D341Med (cell line): ENCODE measurements at regions not wholly inside any gene's neighbourhood (a gene's known extent, or its start where the extent isn't known, plus 50 kb on each side); places are given as distances from the start of the nearest gene placed in this dataset.

Experiments used
- DNase-seq: peaks from one replicate; pipeline ENCODE4 v3.0.0; 2012; ENCODE audit warnings: low spot score

DNA sequence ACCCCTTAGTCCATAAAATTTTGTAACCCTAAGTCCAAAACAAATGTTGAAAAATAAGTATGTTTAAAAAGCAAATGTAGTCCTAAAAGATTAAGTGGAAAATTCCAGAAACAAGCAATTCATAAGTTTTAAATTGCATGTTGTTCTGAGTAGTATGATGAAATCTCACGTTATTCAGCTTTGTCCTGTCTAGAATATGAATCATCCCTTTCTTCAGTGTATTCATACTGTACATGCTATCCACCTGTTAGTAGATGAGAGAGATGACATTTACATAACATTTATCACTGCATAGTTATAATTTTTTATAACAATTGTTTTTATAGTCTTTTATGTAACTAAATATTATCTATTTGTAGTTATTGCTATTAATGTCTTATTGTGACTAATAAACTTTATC is 622.3 kb upstream of the CHORDC1 start:
- DNase-seq, result no peak

- DNase-seq, result no peak
Observed at GRCh38 chr11:90844041-90844440, 621.2 kb upstream of the CHORDC1 start.

- DNase-seq, result no peak
Observed at GRCh38 chr11:90842681-90843080, 619.8 kb upstream of the CHORDC1 start.

DNA sequence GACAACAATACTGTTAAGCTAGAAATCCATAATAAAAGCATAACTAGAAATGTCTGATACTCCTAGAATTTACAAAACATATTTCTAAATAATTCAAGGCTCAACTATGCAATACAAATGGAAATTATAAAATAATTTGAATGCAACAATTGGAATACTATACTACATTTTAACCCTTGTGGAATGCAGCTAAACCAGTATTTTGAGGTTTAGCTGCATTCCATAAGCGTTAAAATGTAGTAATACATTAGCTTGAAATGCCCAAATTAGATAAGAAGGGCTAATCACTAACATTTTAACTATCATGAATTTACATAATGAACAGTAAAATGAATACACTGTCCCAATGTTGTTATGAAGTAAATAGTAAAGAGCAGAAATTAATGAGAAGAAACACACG is 617.2 kb upstream of the CHORDC1 start:
- no peak for DNase-seq

DNA sequence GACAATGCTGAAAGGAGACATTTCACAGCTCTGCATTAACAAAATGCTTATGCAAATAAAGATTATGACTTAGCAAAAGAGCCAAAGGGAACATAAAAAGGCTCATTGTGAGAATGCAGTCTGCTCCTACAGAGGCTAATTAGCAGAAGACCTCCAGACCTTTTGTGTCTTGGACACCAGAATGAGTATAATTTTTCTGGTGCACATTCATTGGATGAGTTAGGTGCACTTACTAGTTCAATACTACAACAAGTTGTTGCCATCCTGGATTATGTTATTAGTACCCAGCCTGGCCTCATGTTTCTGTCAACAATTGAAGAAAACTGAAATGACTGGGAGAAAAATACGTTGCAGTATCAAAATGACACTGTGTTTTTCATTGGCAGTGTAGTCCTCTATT is 613.2 kb upstream of the CHORDC1 start:
- no peak for DNase-seq

DNA sequence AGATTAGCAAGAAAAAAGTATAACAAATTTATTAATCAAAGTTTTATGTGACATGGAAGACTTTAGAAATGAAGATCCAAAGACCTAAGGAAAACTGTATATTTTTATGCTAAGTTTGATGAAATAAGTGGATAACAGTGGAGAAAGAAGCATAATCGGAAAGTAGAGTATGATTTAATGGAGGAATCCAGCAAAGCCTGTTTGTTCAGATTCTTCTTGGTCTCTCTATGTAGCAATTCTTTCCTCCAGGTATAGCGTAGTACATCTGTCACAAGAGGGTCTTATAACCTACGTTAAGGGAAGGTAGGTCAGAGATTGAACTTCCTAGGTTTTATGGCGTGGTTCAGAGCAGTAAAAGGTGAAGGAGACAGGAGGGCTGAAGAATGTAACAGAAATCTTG is 600.6 kb upstream of the CHORDC1 start:
- DNase-seq, result no peak

GRCh38 chr11:90822996-90823395 is 600.1 kb upstream of the CHORDC1 start:
- no peak for DNase-seq

- DNase-seq, result no peak
Observed at GRCh38 chr11:90818196-90818745, 595.4 kb upstream of the CHORDC1 start.

- no peak for DNase-seq
Observed at GRCh38 chr11:90809581-90809980, 586.7 kb upstream of the CHORDC1 start.

DNA sequence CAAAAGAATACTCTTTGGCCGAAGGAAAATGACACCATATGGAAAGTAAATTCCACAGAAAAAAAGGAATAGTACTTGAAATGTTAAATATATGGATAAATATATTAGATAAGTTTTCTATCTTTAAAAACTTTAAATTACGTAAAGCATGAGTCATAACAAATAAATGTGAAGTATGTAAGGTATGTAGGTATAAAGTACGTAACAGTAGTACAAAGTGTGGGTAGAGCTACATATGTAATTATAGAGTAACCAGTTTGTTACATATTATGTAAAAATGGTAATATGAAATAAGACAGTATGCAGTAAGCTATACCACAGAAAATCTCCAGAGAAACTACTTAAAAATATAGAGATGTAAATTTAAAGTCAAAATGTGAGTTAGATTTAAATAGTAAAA is 582.3 kb upstream of the CHORDC1 start:
- DNase-seq, result no peak

DNA sequence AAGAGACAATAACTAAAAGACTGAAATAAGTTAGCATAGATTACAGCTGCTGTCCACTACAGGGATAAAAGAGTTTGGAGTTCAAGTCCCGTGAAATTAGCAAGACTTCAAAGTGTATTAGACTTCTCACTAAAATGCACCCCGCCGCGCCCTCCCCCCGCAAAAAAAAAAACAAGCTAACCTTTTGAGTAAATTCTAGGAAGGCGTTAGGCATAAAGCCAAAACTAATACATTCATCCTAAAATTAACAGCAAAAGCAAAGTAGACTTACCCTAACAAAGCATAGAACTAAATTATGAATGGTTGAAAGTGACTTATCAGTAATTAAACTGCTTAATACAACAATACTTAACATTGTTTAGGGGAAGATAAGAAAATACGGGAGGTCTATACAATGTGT is 581.0 kb upstream of the CHORDC1 start:
- DNase-seq, result no peak

DNA sequence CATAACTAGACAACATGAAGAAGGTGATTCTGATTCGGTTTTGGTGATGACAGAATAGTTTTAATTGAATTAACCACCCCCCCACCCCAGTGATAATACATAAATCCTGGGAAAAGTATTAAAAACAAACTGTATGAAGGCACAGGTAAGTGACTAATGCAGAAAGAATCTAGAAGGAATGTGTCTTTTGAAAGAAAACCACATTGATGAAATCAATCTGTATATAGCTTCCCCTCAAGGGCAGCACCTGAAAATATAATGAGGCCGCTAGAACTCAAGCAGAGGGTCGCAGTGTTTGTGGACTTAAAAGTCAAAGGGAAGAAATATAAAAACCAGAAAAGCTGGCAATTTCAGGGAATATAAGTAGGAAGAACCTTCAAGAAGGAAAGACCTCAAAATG is 580.5 kb upstream of the CHORDC1 start:
- no peak for DNase-seq

- DNase-seq, result no peak
Observed at GRCh38 chr11:90798769-90799168, 575.9 kb upstream of the CHORDC1 start.

GRCh38 chr11:90795746-90796145 is 572.9 kb upstream of the CHORDC1 start:
- no peak for DNase-seq

- no peak for DNase-seq
Observed at GRCh38 chr11:90788961-90789360, 566.1 kb upstream of the CHORDC1 start.

DNA sequence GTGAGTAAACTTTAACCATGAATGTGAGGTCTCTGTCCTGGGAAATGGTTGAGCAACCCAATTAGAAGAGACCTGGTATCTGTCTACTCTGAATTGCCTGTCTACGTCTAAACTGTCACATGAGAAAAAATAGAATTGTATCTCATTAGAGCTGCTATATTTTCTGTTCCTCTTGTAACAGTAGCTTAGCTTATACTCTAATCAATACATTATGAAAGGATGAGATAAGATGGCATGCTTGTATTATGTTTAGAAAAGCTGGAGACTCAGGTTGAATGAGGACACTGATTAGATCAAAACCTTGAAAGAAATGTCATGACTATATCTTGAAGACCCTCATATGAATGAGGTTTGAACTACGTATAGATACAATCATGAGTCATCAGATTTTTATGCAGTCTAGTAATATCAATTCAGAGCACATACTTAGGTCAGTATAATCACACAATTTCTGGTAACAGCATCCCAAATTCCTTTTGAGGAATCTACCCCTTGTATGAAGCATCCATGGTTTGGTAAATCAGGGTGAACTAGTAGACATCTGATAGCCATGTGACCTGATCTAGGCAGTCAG is 561.5 kb upstream of the CHORDC1 start:
- DNase-seq, result no peak

DNA sequence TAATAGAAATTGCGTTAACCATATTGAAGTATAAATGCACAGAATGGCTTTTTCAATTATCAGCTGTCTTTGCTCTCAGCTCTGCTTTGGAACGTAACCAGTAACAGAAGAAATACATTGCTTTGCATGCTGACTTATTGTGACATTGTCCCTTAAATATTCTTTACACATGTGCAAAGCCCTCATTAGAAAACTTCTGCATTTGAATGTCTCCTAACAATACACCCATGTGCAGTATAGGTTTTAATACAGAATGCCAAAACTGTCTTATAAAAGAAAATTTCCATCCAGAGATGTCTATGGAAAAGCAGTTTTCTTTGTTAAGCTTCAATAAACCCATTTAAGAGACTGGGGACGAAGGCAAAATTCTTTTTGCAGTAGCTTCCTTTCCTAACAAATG is 560.3 kb upstream of the CHORDC1 start:
- no peak for DNase-seq

DNA sequence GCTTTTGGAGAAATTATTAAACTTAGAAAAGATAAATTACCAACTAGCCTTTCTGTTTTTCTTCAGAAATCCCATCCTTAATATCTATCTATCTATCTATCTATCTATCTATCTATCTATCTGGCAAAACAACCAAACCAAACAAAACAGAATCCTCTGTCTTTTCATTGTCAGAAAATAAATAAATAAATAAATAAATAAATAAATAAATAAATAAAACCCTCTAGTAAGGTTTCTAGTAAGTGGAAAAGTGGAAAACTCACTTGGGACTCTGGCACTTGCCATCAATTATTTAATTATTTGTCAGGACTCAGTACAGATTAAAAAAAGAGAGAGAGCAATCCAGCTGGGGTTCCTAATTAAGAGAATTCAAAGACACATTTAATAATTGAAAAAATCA is 556.2 kb upstream of the CHORDC1 start:
- no peak for DNase-seq

DNA sequence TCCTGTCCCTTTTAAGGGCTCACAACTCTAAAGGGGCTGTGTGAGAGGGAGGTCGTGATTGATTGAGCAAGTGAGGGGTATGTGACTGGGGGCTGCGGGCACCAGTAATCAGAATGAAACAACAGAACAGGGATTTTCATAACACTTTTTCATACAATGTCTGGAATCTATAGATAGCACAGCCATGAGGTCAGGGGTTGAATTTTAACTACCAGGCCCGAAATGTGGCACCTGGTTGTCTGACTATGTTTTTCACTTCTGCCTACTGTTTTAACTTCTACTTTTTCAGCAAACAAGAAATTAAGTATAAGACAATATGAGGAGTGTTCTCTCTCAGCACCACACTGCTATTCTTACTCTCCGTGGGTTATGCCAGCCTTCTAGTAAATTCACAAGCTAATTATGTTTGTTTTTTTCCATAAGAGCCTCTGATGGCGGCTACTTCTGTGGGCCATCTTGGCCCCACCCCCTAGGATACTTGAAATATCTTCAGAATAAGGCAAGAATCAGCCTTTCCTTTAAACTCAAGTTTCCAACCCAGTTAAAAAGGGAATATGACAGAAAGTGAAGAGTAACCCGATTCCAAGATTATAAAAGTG is 552.8 kb upstream of the CHORDC1 start:
- DNase-seq, result no peak

DNA sequence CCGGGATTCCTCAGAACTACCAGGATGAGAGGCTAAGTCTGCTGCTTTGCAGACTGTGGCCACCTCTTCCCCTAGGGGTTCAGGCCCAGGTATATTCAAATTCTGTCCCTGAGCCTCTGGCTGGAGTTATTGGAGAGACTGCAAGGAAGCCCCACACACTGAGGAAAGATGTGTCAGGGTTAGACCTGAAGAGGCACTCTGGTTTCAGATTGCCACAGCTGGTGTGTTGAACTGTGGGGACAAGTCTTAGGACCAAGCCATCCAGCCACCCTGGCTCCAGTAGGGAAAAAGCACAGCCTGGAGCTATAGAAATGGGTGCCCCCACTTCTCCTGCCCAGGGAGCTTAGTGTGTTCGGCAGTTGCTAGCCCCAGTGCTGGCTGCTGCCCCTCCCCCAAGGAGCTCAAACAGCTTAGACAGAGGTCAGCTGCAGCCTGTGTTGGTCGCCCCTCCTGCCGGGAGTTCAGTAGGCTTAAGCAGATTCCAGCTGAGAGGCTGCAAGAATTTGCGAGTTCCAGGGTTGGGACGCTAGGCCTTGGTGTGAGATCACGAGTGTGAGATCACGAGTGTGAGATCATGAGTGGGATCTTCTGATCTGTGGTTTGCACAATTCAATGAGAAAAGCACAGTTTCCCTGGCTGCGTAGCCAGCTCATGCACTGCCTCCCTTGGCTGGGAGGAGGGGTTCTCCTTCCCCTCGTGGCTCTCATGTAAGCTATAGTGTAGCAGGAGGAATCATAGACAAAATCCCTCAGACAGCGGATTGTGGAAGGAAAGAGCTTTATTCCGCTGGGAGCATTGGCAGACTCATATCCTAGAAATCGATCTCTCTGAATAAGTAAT is 552.1 kb upstream of the CHORDC1 start:
- no peak for DNase-seq

- no peak for DNase-seq
Observed at GRCh38 chr11:90770007-90770406, 547.2 kb upstream of the CHORDC1 start.

DNA sequence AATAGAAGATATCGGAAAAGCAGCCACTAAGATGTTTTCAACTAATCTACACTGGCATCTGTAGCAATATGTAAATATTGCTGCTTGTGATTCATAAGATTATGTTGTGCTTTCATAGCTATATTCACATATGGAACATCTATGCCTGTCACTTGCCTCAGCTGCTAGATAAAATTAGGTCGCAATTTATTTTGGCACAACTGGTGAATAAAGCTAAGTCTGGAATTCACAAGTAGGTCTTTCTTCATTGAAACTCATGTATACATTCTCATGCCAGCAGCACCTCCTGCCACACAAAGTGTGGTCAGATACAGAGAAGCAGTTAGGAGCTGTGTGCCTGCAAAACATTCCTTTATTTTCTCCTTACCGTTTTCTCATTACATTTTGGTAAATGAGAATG is 543.3 kb upstream of the CHORDC1 start:
- DNase-seq, result no peak

DNA sequence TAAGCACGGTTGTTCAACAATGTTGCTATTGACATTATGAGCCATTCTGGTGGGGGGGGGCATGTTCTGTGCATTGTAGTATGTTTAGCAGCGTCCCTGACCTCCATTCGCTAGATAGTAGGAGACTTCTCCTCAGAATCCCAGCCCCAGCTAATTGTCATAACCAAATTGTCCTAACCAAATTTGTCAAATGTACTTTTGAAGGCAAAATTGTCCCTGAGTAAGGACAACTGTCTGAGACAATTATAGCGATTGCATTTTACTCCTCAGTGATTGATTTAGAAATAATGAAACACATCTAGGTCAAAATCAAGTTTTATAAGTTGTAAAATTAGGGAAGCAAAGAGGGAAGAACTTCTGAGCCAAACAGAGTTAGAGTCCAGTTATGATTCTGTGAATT is 541.8 kb upstream of the CHORDC1 start:
- no peak for DNase-seq
